Urinary bladder (tissue), 3 donors: ENCODE measurements at regions not wholly inside any gene's neighbourhood (a gene's known extent, or its start where the extent isn't known, plus 50 kb on each side); places are given as distances from the start of the nearest gene placed in this dataset.

Experiments used
- DNase-seq: peaks from one replicate; pipeline ENCODE4 v3.0.0-alpha.2; 2015; ENCODE audit errors: extremely low spot score
- H3K27ac ChIP-seq: one replicate; pipeline ENCODE4 v1.5.1; 2013; ENCODE audit warnings: low read depth, mild to moderate bottlenecking, moderate library complexity
- H3K36me3 ChIP-seq: one replicate; pipeline ENCODE4 v1.6.1; 2013; ENCODE audit warnings: mild to moderate bottlenecking, moderate library complexity; ENCODE audit not compliant: insufficient read depth
- H3K4me1 ChIP-seq: one replicate; pipeline ENCODE4 v1.6.1; 2013; ENCODE audit warnings: mild to moderate bottlenecking, moderate library complexity; ENCODE audit not compliant: insufficient read depth
- H3K4me3 ChIP-seq: one replicate; pipeline ENCODE4 v1.5.1; 2013; ENCODE audit warnings: low read depth, low read length
- WGBS: extraction: QIAGEN DNeasy Blood & Tissue Kit; methylation state at CpG from one replicate; pipeline ENCODE4 v1.1.7; 2013; 5-methylcytosine and 5-hydroxymethylcytosine counted together
- donor health status: healthy with polysubstance abuse.
- donor health status: healthy.

DNA sequence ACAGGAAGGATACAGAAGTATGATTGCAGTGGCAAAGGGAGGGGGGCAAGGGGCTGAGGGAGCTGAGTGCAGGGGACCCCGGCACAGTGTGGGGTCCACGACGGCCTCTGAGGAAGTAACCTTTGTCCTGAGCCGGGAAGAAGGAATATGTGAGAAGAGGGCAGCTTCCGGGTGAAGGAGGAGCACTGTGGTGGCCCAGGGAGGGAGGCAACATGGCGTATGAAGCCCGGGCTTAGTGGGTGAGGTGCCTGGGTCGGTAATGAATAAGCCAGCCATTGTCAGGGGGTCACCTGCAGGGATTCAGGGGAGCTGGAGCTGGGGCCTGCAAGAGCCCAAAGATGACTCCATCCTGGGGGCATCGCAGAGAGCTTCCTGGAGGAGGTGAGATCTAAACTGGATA, 200.4 kb downstream of the FOXD2 start:
- Histone ChIP-seq H3K27ac (no peak overlapping the region), H3K4me3 (no peak overlapping the region), H3K4me1 (no peaks in the 10 kb centered on the region), H3K36me3 (no peaks in the 10 kb centered on the region)
- 75% methylated on average over 9 of the region's 9 CpGs for WGBS
- DNase-seq = no peak

DNA sequence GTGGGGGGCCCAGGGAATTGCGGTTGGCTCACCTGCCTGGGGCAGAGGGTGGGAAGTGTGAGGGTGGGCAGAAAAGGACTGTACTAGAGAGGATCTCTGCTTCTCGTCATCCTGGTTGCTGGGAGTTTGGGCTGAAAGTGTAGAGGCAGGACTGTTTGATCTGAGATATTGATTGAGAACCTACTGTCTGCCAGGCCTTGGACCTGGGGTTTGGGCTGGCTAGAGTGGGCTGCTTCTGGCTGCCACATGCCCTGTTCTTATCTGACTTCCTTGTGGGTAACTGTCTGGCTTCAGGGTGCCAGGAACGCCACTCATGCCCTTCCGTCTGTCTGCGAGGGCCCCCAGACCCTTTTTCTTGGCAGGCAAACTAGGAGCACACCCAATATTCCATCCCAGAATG, 200.9 kb downstream of the FOXD2 start:
- no peak for DNase-seq
- H3K4me3 ChIP-seq = no peak overlapping the region
- H3K4me1 ChIP-seq = no peaks in the 10 kb centered on the region
- 81% methylated on average over 5 of the region's 5 CpGs for WGBS
- H3K36me3 ChIP-seq = no peaks in the 10 kb centered on the region
- H3K27ac ChIP-seq = no peak overlapping the region

DNA sequence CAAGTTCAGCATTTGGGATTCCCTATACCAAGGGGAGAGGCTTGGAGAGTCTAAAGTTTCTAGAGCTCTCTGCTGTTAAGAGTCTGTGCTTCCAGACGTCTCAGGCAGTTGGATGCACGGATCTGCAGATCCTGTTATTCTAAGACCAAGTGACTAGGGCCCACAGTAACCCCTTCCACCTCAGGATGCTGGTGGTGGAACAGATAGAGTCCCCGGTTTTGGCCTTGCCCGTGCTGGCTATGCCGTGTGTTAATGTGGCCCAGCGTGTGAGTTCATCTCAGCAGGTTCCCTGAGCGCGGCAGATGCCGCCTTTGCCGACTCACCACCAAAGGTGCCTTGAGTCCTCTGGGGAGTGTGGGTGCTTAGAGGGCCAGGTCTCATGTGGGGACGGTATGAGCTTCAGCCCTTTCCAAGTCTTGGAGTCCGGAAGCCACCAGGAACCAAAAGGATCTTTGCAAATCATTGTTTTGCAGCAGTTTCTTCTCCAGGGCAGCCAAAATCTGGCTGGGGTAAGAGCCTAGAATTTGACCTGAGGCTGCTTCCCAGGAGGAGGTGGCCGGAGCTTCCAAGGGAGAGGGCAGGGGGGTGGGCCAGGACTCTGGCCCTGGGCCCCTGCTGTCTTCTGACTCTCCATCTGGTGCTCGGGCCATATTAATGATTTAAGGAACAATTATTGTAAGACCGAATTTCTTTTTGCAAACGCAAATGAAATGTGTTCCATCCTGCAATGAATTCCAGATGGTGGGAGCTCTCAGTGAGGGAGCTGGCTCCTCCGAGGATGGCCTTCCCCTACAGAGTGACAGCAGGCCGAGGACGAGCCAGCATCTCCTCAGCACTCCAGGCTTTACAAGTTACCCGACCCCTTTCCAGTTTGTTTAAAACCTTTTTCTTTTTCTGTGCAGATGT, 205.7 kb downstream of the FOXD2 start:
- no peak for DNase-seq
- 64% methylated on average over 20 of the region's 20 CpGs for WGBS

DNA sequence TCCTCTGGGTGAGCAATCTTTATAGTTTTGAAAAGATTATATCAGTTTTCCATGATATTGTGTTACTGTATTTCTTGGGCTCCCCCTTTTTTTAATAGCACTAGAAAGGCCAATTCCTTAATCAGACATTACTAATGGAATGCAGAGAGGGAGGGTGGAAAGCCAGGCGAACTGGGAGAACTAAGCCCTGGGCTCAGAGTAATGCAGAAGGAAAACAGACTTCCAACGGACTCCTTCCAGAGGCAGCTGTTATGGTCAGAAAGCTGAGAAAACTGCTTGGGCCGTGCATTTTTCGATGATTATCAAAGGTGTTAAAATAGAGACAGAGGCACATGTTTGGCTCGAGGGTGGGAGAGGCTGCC, 206.3 kb downstream of the FOXD2 start:
- 27% methylated on average over 5 of the region's 5 CpGs for WGBS
- peak; percentile 75 for DNase-seq
- H3K4me1 ChIP-seq = no peaks in the 10 kb centered on the region
- no peak overlapping the region for H3K27ac ChIP-seq
- H3K36me3 ChIP-seq = no peaks in the 10 kb centered on the region
- no peak overlapping the region for H3K4me3 ChIP-seq

More for the DNA sequence above, 205.7 kb downstream of the FOXD2 start:
- Histone ChIP-seq H3K4me3 (no peak overlapping the region), H3K36me3 (no peaks in the 10 kb centered on the region), H3K4me1 (no peaks in the 10 kb centered on the region), H3K27ac (no peak overlapping the region)

DNA sequence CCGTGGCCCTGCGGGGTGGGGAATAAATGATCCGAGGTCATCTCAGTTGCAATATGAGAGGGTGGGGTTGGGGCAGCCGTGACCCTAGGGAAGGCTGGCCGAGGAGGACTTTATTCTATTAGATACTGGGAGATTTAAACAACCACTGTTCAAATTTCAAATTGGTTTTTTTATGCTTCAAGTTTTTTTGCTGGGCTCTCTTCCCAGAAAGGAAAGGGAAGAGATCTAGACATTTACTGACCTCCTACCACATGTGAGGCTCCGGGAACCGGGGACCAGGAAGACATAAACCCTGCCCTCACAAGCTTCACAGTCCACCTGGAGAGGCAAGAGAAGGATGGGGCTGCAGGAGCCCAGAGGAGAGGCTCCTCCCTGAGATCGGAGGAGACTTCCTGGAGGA, 207.3 kb downstream of the FOXD2 start:
- Histone ChIP-seq H3K36me3 (no peaks in the 10 kb centered on the region), H3K4me3 (no peak overlapping the region), H3K27ac (no peak overlapping the region), H3K4me1 (no peaks in the 10 kb centered on the region)
- 58% methylated on average over 8 of the region's 8 CpGs for WGBS
- no peak for DNase-seq

DNA sequence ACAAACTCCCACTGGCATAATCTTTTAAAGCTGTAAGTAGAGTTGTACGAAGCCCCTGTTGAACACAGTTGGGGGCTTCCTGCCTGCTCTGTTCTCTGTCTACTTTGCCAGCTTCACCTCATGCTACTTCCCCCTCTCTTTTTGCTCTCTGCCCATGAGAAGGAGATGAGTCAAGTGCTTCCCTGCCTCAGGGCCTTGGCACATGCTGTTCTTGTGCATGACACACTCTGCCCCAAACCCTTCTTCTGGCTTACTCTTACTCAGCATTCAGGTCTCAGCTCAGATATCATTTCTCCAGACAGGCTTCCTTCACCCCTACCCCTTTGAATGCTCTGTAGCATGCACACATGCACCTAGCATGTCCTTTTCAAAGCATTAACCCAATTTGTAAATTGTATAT, 208.8 kb downstream of the FOXD2 start:
- DNase-seq = no peak
- Histone ChIP-seq H3K27ac (no peak overlapping the region), H3K4me1 (no peaks in the 10 kb centered on the region), H3K4me3 (no peak overlapping the region), H3K36me3 (no peaks in the 10 kb centered on the region)
- 96% methylated on average over 1 of the region's 1 CpG for WGBS

DNA sequence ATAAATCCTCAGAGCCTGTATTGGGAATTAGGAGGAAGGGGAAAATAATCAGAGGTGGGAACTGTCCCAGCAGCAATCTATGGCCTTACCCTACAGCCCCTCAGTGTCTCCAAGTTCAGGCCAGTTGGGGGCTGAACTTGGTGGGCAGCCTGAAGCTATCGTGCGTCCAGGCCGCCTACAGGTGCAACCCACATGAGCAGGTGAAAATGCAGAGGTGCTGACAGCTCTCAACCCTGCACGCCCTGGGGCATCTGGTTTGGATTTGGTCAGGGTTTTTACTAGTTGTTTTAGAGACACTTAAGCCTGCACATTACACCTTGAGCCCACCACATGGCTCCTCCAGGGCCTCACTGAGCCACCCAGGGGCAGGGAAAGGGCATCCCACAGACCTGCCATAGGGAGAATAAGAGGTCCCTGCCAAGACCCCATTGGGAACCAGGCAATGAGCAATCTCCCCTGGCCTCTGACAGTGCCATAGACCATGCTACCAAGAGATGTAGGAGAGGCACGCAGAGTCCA, 209.5 kb downstream of the FOXD2 start:
- H3K27ac ChIP-seq = no peak overlapping the region
- no peak for DNase-seq
- H3K4me1 ChIP-seq = no peaks in the 10 kb centered on the region
- H3K36me3 ChIP-seq = no peaks in the 10 kb centered on the region
- WGBS = 86% methylated on average over 5 of the region's 5 CpGs
- no peak overlapping the region for H3K4me3 ChIP-seq

DNA sequence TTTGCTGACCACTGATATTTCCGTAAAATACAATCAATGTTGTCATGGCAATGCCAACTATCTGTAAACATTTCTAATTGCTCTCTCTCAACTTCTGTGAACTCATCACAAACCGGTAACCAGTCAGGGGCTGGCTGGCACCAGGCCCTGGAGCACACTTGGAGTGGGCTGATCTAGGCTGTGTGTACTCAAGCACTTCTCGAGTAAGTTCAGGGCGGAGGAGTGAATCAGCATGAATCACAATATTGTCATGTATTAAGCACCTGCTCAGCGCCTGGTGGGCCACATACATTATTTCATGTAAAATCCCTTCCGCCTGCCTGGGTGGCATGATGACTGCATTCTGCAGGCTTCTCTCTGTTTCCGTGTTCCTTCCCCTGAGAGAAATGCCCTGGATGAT, 212.4 kb downstream of the FOXD2 start:
- Histone ChIP-seq H3K27ac (no peak overlapping the region), H3K36me3 (no peaks in the 10 kb centered on the region), H3K4me1 (no peaks in the 10 kb centered on the region), H3K4me3 (no peak overlapping the region)
- no peak for DNase-seq
- 77% methylated on average over 7 of the region's 7 CpGs for WGBS

DNA sequence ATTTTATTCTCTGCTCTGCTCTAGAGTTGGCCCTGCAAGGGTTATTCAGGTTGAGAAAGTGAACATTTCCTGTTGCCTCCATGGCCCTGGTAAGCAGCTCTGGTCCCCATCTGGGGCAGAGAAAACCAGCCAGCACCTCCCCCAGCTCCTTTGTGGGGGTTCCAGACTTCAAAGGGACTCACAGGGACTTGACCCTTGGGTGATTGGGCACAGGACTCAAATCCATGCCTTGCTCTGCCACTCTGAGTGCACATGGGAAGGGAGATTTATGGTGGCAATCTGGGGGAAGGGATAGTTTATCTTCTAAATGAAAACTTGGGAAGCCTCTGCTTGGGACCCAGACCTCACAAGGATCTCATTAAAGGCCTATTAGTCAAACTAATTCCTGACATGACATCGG, 212.8 kb downstream of the FOXD2 start:
- DNase-seq = no peak
- no peak overlapping the region for H3K4me3 ChIP-seq
- H3K27ac ChIP-seq = no peak overlapping the region
- H3K36me3 ChIP-seq = no peaks in the 10 kb centered on the region
- H3K4me1 ChIP-seq = no peaks in the 10 kb centered on the region
- 79% methylated on average over 1 of the region's 1 CpG for WGBS

DNA sequence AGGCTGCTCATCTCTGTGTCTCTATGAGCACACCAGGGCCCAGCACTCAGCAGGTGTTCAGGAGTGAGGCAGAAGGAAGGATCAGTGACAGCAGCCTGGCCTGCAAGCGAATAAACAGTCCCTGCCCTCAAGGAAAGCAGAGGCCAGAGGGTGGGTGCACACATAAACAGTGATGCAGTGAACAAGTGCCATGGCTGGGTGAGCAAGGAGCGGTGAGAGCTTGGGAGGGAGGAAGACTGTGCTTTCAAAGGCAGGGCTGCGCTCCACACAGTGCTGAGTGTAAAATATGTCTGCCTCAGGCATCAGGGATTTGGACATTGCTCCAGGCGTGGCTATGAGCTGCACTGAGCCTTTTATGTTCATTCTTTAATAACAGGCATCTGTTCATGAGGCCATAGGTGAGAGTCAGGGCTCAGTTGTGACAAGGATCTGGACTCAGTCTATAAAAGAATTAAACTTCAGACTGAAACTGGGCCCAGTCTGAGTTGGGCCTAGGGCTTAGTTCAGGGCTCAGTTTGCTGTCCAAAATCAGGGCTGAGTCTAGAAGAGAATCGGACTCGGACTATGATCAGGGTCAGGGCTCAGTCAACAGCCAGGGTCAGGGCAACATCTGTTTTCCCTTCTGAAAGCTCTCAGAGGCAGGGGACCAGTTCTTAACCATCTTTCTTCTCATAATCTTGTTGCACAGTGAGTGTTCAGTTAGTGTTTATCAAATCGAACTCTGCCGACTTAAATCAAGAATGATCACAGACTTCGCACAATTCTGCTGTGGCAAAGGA, 213.7 kb downstream of the FOXD2 start:
- Histone ChIP-seq H3K4me1 (no peaks in the 10 kb centered on the region), H3K4me3 (no peak overlapping the region), H3K27ac (no peak overlapping the region), H3K36me3 (no peaks in the 10 kb centered on the region)
- DNase-seq = no peak
- WGBS = 66% methylated on average over 9 of the region's 9 CpGs

DNA sequence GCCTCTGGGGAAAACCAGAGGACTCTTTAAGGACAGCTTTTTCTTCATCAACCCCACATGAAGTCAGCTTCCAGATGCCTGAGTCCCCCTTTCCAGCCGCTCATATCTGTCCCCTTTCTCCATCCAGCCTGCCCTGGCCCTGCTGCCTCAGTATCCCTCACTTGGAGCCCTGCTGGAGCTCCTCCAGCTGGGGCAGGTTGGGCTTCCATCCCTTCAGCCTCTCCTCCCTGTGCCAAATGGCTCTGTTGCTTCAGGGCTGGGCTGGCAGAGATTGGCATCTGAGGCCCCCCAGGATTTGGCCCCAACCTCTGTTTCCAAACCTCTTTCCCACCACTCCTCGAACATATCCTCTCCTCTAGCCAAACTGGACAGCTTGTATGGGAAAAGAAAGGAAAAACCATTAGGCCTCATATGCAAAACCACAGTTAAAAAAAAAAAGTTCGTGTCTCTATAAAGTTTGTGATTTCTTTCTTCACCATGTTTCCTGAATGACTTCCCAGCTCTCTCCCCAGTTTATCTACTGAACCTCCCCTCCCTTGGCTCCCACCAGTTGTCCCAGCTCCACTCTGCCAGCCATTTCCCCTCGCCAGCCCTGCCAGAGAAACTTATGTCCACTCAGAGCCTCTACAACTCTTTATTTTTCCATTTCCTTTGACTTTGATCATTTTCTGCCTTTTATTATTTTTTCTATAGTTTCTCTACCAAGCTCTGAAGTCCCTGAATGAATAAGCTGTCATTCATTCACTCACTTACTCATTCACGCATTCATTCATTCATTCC, 217.9 kb downstream of the FOXD2 start:
- DNase-seq = no peak
- no peak overlapping the region for H3K27ac ChIP-seq
- no peaks in the 10 kb centered on the region for H3K4me1 ChIP-seq
- 86% methylated on average over 5 of the region's 5 CpGs for WGBS
- H3K4me3 ChIP-seq = no peak overlapping the region
- H3K36me3 ChIP-seq = no peaks in the 10 kb centered on the region

DNA sequence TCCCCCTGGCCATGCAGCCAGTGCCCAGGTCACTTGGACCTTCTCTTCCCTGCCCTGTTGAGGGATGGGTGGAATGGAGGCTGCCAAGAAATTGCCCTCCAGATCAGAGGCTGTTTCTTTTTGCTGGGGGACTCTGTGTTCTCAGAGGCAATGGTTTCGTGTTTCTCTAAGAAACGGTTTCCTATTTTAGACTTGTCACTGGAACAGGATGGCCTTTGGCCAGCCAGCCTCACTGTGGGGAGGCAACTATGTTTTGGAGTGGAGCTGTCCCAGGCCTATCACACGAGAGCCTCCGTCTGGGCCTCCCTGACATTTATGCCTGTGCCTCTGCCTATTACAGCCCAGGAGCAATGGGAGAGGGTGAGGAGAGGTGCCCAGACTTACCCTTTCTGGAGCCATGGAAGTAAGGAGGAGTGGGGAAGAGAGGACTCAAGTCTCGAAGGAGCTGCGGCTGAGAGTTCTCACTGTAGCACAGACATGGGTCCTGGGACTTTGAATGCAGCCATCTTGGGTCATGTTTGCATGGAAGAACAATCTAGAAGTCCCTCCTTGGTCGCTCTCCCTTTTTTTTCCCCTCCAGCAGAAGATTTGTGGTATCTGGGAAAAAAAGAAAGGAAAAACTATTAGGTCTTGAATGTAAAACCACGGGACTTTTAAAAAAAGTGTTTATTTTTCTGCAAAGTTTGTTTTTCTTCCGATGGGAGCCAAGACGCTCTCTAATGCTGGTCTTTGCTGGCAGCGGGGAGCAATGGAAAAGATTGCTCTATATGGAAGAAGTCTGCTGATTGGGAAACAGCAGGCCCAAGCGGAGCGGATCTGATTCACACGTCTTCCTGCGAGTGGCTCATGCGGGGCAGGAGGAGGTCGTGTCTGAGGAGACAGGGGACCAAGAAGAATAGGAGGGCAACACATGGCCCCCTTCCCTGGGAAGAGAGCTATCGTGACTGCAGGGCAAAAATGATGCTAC, 219.2 kb downstream of the FOXD2 start:
- no peak overlapping the region for H3K27ac ChIP-seq
- H3K36me3 ChIP-seq = no peaks in the 10 kb centered on the region
- no peaks in the 10 kb centered on the region for H3K4me1 ChIP-seq
- DNase-seq = no peak
- no peak overlapping the region for H3K4me3 ChIP-seq
- WGBS = 67% methylated on average over 18 of the region's 18 CpGs
